ENCODE measurements at regions not wholly inside any gene's neighbourhood (a gene's known extent, or its start where the extent isn't known, plus 50 kb on each side); places are given as distances from the start of the nearest gene placed in this dataset.

DNA sequence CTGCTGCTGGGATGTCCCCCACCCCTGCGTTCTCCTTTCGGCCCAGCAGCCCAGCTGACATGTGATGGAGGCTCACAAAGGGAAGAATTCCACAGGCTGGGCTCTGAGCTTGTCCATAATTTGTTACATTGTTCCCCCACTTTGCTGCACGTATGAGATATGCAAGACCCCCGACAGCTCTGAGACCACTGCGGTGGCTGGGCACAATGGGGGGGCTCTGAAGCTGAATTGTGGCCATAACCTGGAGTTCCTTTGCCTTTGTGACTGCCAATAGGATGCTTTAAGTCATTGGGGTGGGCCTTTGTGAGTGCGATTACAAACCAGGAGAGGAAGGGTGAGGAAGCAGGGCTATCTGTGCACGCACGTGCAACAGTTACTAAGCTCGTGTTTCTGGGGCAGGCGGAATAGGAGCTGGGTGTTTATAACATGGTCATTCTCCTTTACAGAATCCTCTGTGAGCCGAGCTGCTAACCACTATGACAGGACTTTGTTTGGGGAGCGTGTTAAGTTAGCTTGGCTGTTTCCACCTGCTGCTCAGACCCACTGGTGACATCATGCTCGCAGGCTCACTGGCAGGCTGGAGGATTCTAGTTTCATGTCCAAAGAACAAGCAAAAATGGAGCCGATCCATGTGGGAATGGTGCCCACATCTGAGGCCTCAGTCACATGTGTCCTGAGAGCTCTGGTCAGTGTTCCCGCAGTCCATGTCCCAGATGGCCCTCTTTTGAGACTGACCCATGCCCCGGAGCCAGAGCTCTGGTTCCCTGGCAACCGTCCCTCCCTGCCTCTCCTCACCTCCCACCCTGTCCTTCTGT, 208.3 kb upstream of the SALL1 start:
- H3K4me3 ChIP-seq = no peak overlapping the region
- H3K4me1 ChIP-seq = no peaks in the 10 kb centered on the region
- no peaks in the 10 kb centered on the region for H3K36me3 ChIP-seq
- H3K9me3 ChIP-seq = no peaks in the 10 kb centered on the region
- intact Hi-C loops (cut with DNase I; ENCODE audit: low total_unique reads) = no loop called here
- no peak for DNase-seq (ENCODE audit: low spot score in 2 of 2)
- H3K27ac ChIP-seq = no peak overlapping the region
- no peaks in the 10 kb centered on the region for H3K27me3 ChIP-seq
- TF ChIP-seq, protein P1, sequence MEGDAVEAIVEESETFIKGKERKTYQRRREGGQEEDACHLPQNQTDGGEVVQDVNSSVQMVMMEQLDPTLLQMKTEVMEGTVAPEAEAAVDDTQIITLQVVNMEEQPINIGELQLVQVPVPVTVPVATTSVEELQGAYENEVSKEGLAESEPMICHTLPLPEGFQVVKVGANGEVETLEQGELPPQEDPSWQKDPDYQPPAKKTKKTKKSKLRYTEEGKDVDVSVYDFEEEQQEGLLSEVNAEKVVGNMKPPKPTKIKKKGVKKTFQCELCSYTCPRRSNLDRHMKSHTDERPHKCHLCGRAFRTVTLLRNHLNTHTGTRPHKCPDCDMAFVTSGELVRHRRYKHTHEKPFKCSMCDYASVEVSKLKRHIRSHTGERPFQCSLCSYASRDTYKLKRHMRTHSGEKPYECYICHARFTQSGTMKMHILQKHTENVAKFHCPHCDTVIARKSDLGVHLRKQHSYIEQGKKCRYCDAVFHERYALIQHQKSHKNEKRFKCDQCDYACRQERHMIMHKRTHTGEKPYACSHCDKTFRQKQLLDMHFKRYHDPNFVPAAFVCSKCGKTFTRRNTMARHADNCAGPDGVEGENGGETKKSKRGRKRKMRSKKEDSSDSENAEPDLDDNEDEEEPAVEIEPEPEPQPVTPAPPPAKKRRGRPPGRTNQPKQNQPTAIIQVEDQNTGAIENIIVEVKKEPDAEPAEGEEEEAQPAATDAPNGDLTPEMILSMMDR (IDR thresholded peaks at IDR 0.05) = no peak
- TF ChIP-seq POLR2AphosphoS5 (IDR thresholded peaks at IDR 0.05) (no peak), POLR2A (IDR thresholded peaks at IDR 0.05) (no peak)

GRCh38 chr16:51357839-51358238, 206.8 kb upstream of the SALL1 start:
- no peaks in the 10 kb centered on the region for H3K9me3 ChIP-seq
- no peaks in the 10 kb centered on the region for H3K36me3 ChIP-seq
- intact Hi-C loops (cut with DNase I; ENCODE audit: low total_unique reads) = no loop called here
- no peak overlapping the region for H3K4me3 ChIP-seq
- H3K27ac ChIP-seq = no peak overlapping the region
- TF ChIP-seq POLR2AphosphoS5 (IDR thresholded peaks at IDR 0.05) = no peak
- TF ChIP-seq, protein P1 (IDR thresholded peaks at IDR 0.05) = no peak
- TF ChIP-seq POLR2A (IDR thresholded peaks at IDR 0.05) = no peak
- DNase-seq (ENCODE audit: low spot score in 2 of 2) = no peak
- no peaks in the 10 kb centered on the region for H3K4me1 ChIP-seq
- H3K27me3 ChIP-seq = no peaks in the 10 kb centered on the region

- intact Hi-C loops (cut with DNase I; ENCODE audit: low total_unique reads) = no loop called here
Measured at GRCh38 chr16:51355875-51356274, 204.8 kb upstream of the SALL1 start.

DNA sequence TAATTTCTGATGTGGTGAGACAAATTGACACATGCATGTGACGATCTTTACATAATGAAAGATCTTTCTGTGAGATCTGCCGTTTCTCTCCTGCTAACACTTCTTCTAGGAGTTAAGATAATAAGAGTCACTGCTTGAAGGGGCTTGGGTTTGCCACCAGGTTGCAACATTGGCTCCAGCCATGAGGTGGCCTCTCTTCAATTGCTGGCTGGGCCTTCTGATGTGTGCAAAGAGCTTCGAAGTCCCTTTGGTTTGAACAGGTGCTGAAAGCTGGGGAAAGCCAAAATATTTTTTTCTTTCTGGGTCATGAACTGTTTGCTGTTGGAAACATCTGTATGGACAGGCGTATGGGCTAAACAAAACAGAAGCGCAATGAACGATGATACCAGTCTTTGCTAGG, 204.1 kb upstream of the SALL1 start:
- Histone ChIP-seq H3K27ac (no peak overlapping the region), H3K4me1 (no peaks in the 10 kb centered on the region), H3K36me3 (no peaks in the 10 kb centered on the region), H3K9me3 (no peaks in the 10 kb centered on the region), H3K4me3 (no peak overlapping the region), H3K27me3 (no peaks in the 10 kb centered on the region)
- intact Hi-C loops (cut with DNase I; ENCODE audit: low total_unique reads) = no loop called here
- DNase-seq (ENCODE audit: low spot score in 2 of 2) = no peak
- TF ChIP-seq POLR2AphosphoS5 (IDR thresholded peaks at IDR 0.05) = no peak
- TF ChIP-seq, protein P1 (IDR thresholded peaks at IDR 0.05) = no peak
- TF ChIP-seq POLR2A (IDR thresholded peaks at IDR 0.05) = no peak

More at GRCh38 chr16:51355875-51356274, 204.8 kb upstream of the SALL1 start:
- H3K9me3 ChIP-seq = no peaks in the 10 kb centered on the region
- TF ChIP-seq, protein P1 (IDR thresholded peaks at IDR 0.05) = no peak
- TF ChIP-seq POLR2AphosphoS5 (IDR thresholded peaks at IDR 0.05) = no peak
- no peak for TF ChIP-seq POLR2A (IDR thresholded peaks at IDR 0.05)
- H3K36me3 ChIP-seq = no peaks in the 10 kb centered on the region
- no peaks in the 10 kb centered on the region for H3K27me3 ChIP-seq
- no peaks in the 10 kb centered on the region for H3K4me1 ChIP-seq
- H3K27ac ChIP-seq = no peak overlapping the region
- H3K4me3 ChIP-seq = no peak overlapping the region
- DNase-seq (ENCODE audit: low spot score in 2 of 2) = no peak

DNA sequence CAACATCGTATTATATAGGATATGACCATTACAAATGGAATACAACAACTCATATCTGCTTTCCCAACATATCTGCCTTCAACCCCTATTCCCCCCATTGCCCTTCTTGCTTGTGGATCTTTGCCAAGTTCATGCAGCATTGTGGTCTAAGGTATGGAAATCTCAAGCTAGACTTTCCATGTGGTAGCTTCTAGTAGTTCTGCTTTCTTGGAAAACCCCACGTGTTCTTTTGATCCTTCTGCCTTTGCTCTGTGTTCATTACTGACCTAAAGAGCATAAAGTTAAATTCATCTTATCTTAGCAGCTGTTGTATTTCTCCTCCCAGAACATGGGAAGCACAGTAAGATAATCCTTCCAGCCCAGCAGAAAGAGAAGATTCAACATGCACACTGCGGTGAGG, 202.0 kb upstream of the SALL1 start:
- DNase-seq (ENCODE audit: low spot score in 2 of 2) = no peak
- Histone ChIP-seq H3K27ac (no peak overlapping the region), H3K4me3 (no peak overlapping the region), H3K27me3 (no peaks in the 10 kb centered on the region), H3K36me3 (no peaks in the 10 kb centered on the region), H3K9me3 (no peaks in the 10 kb centered on the region), H3K4me1 (no peaks in the 10 kb centered on the region)
- TF ChIP-seq POLR2A (IDR thresholded peaks at IDR 0.05) (no peak), POLR2AphosphoS5 (IDR thresholded peaks at IDR 0.05) (no peak)
- intact Hi-C loops (cut with DNase I; ENCODE audit: low total_unique reads) = no loop called here

Data from breast epithelium (tissue), 4 donors.